GM19463 (cell line): ENCODE measurements at regions not wholly inside any gene's neighbourhood (a gene's known extent, or its start where the extent isn't known, plus 50 kb on each side); places are given as distances from the start of the nearest gene placed in this dataset.
"Not testable (repeated sequence)": the region's sequence is repeated elsewhere in the genome, so short reads cannot be mapped to it uniquely, and the experiment has no call there.

Experiments
- ATAC-seq: cut with Tn5 transposase; IDR thresholded peaks from one replicate; pipeline ENCODE4 v1.9.1; 2021; ENCODE audit warnings: mild to moderate bottlenecking, moderate library complexity; ENCODE audit not compliant: unreplicated experiment

GRCh38 chr13:33645591-33646554 is 172.1 kb upstream of the RFC3 start:
- ATAC-seq = no peak

- no peak for ATAC-seq
Observed at GRCh38 chr13:33649212-33649878, 168.6 kb upstream of the RFC3 start.

- no peak for ATAC-seq
Observed at GRCh38 chr13:33651766-33652165, 166.2 kb upstream of the RFC3 start.

GRCh38 chr13:33657274-33657673 is 160.7 kb upstream of the RFC3 start:
- ATAC-seq = no peak

GRCh38 chr13:33659466-33659865 is 158.5 kb upstream of the RFC3 start:
- no peak for ATAC-seq

GRCh38 chr13:33659894-33660293 is 158.1 kb upstream of the RFC3 start:
- ATAC-seq = no peak

- no peak for ATAC-seq
Observed at GRCh38 chr13:33662392-33662791, 155.6 kb upstream of the RFC3 start.

GRCh38 chr13:33665626-33666175 is 152.2 kb upstream of the RFC3 start:
- no peak for ATAC-seq

GRCh38 chr13:33671560-33671959 is 146.4 kb upstream of the RFC3 start:
- no peak for ATAC-seq

- not testable (repeated sequence) for ATAC-seq
Observed at GRCh38 chr13:33672022-33672421, 145.9 kb upstream of the RFC3 start.

GRCh38 chr13:33676045-33676989 is 141.6 kb upstream of the RFC3 start:
- peak; percentile 20 for ATAC-seq

GRCh38 chr13:33677215-33677614 is 140.7 kb upstream of the RFC3 start:
- ATAC-seq = no peak

GRCh38 chr13:33678084-33678483 is 139.9 kb upstream of the RFC3 start:
- no peak for ATAC-seq

- peak; percentile 92 for ATAC-seq
Observed at GRCh38 chr13:33678906-33679657, 138.9 kb upstream of the RFC3 start.

- ATAC-seq = no peak
Observed at GRCh38 chr13:33679658-33680012, 138.3 kb upstream of the RFC3 start.

- no peak for ATAC-seq
Observed at GRCh38 chr13:33682020-33682564, 135.9 kb upstream of the RFC3 start.

- ATAC-seq = not testable (repeated sequence)
Observed at GRCh38 chr13:33682646-33683045, 135.3 kb upstream of the RFC3 start.

- ATAC-seq = no peak
Observed at GRCh38 chr13:33683376-33683775, 134.6 kb upstream of the RFC3 start.

- no peak for ATAC-seq
Observed at GRCh38 chr13:33684874-33685273, 133.1 kb upstream of the RFC3 start.
